Neural progenitor cell (in vitro differentiated cells): ENCODE measurements at regions not wholly inside any gene's neighbourhood (a gene's known extent, or its start where the extent isn't known, plus 50 kb on each side); places are given as distances from the start of the nearest gene placed in this dataset.

Source experiments
- EZH2 ChIP-seq: fragments of 200-600 bp; sonication (generic); IDR thresholded peaks from 2 replicates; pipeline ENCODE4 v1.6.1; 2017; ENCODE audit warnings: antibody characterized with exemption, mild to moderate bottlenecking, moderate library complexity
- EZH2phosphoT487 ChIP-seq: fragments of 200-600 bp; sonication (generic); IDR thresholded peaks from 2 replicates; pipeline ENCODE4 v1.6.1; 2017; ENCODE audit warnings: antibody characterized with exemption
- TF ChIP-seq, protein P1 (sequence below): fragments of 200-600 bp; sonication (generic); IDR thresholded peaks from 2 replicates; pipeline ENCODE4 v1.5.1; 2017; ENCODE audit warnings: antibody characterized with exemption, mild to moderate bottlenecking

- TF ChIP-seq, protein P1, sequence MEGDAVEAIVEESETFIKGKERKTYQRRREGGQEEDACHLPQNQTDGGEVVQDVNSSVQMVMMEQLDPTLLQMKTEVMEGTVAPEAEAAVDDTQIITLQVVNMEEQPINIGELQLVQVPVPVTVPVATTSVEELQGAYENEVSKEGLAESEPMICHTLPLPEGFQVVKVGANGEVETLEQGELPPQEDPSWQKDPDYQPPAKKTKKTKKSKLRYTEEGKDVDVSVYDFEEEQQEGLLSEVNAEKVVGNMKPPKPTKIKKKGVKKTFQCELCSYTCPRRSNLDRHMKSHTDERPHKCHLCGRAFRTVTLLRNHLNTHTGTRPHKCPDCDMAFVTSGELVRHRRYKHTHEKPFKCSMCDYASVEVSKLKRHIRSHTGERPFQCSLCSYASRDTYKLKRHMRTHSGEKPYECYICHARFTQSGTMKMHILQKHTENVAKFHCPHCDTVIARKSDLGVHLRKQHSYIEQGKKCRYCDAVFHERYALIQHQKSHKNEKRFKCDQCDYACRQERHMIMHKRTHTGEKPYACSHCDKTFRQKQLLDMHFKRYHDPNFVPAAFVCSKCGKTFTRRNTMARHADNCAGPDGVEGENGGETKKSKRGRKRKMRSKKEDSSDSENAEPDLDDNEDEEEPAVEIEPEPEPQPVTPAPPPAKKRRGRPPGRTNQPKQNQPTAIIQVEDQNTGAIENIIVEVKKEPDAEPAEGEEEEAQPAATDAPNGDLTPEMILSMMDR: no peak
- TF ChIP-seq EZH2 (no peak), EZH2phosphoT487 (no peak)
Measured at GRCh38 chr5:34536699-34537098, 119.4 kb upstream of the RAI14 start.
